GM23338 (cell line): ENCODE measurements at regions not wholly inside any gene's neighbourhood (a gene's known extent, or its start where the extent isn't known, plus 50 kb on each side); places are given as distances from the start of the nearest gene placed in this dataset.

Source experiments
- CTCF ChIP-seq, 2 experiments: fragments of 200-600 bp in 1 of 2; sonication (generic) in 1 of 2; conservative IDR thresholded peaks; 2 replicates each; pipeline versions ENCODE4 v1.5.1 to v1.6.1; 2016 to 2017; ENCODE audit warnings: antibody characterized with exemption in 2 of 2, low read depth in 2 of 2, mild to moderate bottlenecking in 2 of 2, moderate library complexity in 1 of 2
- EZH2 ChIP-seq: fragments of 200-600 bp; sonication (generic); IDR thresholded peaks from one replicate; pipeline ENCODE4 v1.8.0; 2017; ENCODE audit warnings: antibody characterized with exemption, mild to moderate bottlenecking, low read depth; ENCODE audit not compliant: unreplicated experiment
- EZH2phosphoT487 ChIP-seq: fragments of 200-600 bp; sonication (generic); IDR thresholded peaks from one replicate; pipeline ENCODE4 v1.8.1; 2018; ENCODE audit warnings: antibody characterized with exemption; ENCODE audit not compliant: unreplicated experiment
- POLR2AphosphoS5 ChIP-seq: IDR thresholded peaks from 2 replicates; pipeline ENCODE4 v1.6.1; 2016; ENCODE audit warnings: antibody characterized with exemption, low read depth
- REST ChIP-seq: IDR thresholded peaks from one replicate; pipeline ENCODE4 v1.6.1; 2018; ENCODE audit warnings: antibody characterized with exemption; ENCODE audit not compliant: unreplicated experiment
- STAT1 ChIP-seq: IDR thresholded peaks from one replicate; pipeline ENCODE4 v1.6.1; 2016; ENCODE audit warnings: antibody characterized with exemption; ENCODE audit not compliant: unreplicated experiment

GRCh38 chr4:55278316-55278715 lies 67.7 kb upstream of the SRD5A3 start:
- TF ChIP-seq CTCF (conservative IDR thresholded peaks at IDR 0.05; ENCODE audit: low read depth in 2 of 2) = no peak
- TF ChIP-seq EZH2 = no peak
- no peak for TF ChIP-seq POLR2AphosphoS5
- TF ChIP-seq EZH2phosphoT487 = no peak
- TF ChIP-seq REST = no peak
- TF ChIP-seq STAT1 = no peak
